Mucosa of stomach (tissue), 1 donor: ENCODE measurements at regions not wholly inside any gene's neighbourhood (a gene's known extent, or its start where the extent isn't known, plus 50 kb on each side); places are given as distances from the start of the nearest gene placed in this dataset.

Experiments used
- H3K27me3 ChIP-seq: one replicate; pipeline ENCODE4 v1.7.0; 2013; ENCODE audit warnings: mild to moderate bottlenecking, low read length; ENCODE audit not compliant: control insufficient read depth, insufficient read depth
- H3K36me3 ChIP-seq: one replicate; pipeline ENCODE4 v1.7.0; 2013; ENCODE audit warnings: low read length; ENCODE audit not compliant: control insufficient read depth, insufficient read depth
- H3K4me1 ChIP-seq: one replicate; pipeline ENCODE4 v1.7.0; 2013; ENCODE audit warnings: mild to moderate bottlenecking, low read length; ENCODE audit not compliant: control insufficient read depth, insufficient read depth
- H3K4me3 ChIP-seq: one replicate; pipeline ENCODE4 v1.7.0; 2013; ENCODE audit warnings: low read length
- H3K9ac ChIP-seq: one replicate; pipeline ENCODE4 v1.7.0; 2013; ENCODE audit warnings: mild to moderate bottlenecking, low read length, moderate library complexity
- H3K9me3 ChIP-seq: one replicate; pipeline ENCODE4 v1.7.0; 2013; ENCODE audit warnings: mild to moderate bottlenecking, low read length, moderate library complexity; ENCODE audit not compliant: control insufficient read depth
- donor health status: Pancreatic carcinoma.

DNA sequence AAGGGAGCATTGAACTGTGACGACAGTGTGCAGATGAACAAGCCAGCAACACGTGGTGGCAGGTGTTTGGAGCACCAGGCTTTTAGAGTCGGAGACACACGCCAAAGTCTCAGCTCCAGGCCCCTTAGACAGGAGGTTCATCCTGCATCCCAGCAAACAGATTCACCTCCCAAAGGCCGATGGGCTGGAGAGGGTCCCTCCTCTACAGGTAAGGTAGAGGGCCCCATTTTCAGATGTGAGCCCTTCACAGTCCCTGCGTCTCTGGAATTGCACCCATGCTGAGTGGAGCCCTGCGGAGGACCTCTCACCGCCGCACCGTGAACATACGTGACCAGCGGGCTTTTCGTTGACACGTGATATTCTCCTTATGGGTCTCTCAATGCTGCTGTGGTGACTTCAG is 109.0 kb upstream of the B3GAT1 start:
- Histone ChIP-seq H3K27me3 (no peaks in the 10 kb centered on the region), H3K9me3 (no peaks in the 10 kb centered on the region), H3K9ac (no peak overlapping the region), H3K4me3 (no peak overlapping the region), H3K4me1 (no peaks in the 10 kb centered on the region), H3K36me3 (no peaks in the 10 kb centered on the region)

- no peak overlapping the region for H3K4me3 ChIP-seq
- no peak overlapping the region for H3K9ac ChIP-seq
- no peaks in the 10 kb centered on the region for H3K36me3 ChIP-seq
- H3K4me1 ChIP-seq = no peaks in the 10 kb centered on the region
- no peaks in the 10 kb centered on the region for H3K9me3 ChIP-seq
- no peaks in the 10 kb centered on the region for H3K27me3 ChIP-seq
Observed at GRCh38 chr11:134519788-134520187, 107.7 kb upstream of the B3GAT1 start.

DNA sequence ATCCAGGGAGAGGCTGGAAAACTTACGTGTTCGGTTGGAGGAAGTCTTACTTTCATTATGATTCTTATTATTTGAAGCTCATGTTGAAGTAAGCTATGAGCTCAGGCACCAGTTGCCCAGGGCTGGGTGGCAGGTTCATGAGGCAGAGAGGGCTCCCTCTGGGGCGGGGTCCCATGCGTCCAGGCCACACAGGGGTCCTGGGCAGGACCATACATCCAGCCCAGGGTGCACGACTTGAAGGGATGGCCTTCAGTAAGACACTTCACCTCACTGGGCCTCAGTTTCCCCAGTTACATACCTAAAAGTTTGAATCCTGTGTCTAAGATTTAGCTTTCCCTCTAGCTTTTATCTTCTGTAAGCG is 107.3 kb upstream of the B3GAT1 start:
- no peaks in the 10 kb centered on the region for H3K27me3 ChIP-seq
- H3K4me1 ChIP-seq = no peaks in the 10 kb centered on the region
- no peak overlapping the region for H3K4me3 ChIP-seq
- no peaks in the 10 kb centered on the region for H3K9me3 ChIP-seq
- no peaks in the 10 kb centered on the region for H3K36me3 ChIP-seq
- H3K9ac ChIP-seq = no peak overlapping the region

- H3K36me3 ChIP-seq = no peaks in the 10 kb centered on the region
- no peak overlapping the region for H3K9ac ChIP-seq
- no peaks in the 10 kb centered on the region for H3K9me3 ChIP-seq
- no peaks in the 10 kb centered on the region for H3K27me3 ChIP-seq
- no peaks in the 10 kb centered on the region for H3K4me1 ChIP-seq
- no peak overlapping the region for H3K4me3 ChIP-seq
Observed at GRCh38 chr11:134518616-134519389, 106.8 kb upstream of the B3GAT1 start.

- no peaks in the 10 kb centered on the region for H3K4me1 ChIP-seq
- H3K9me3 ChIP-seq = no peaks in the 10 kb centered on the region
- no peak overlapping the region for H3K9ac ChIP-seq
- no peaks in the 10 kb centered on the region for H3K27me3 ChIP-seq
- no peaks in the 10 kb centered on the region for H3K36me3 ChIP-seq
- H3K4me3 ChIP-seq = no peak overlapping the region
Observed at GRCh38 chr11:134517621-134518293, 105.7 kb upstream of the B3GAT1 start.

GRCh38 chr11:134517115-134517514 is 105.1 kb upstream of the B3GAT1 start:
- Histone ChIP-seq H3K36me3 (no peaks in the 10 kb centered on the region), H3K9me3 (no peaks in the 10 kb centered on the region), H3K27me3 (no peaks in the 10 kb centered on the region), H3K4me3 (no peak overlapping the region), H3K9ac (no peak overlapping the region), H3K4me1 (no peaks in the 10 kb centered on the region)

DNA sequence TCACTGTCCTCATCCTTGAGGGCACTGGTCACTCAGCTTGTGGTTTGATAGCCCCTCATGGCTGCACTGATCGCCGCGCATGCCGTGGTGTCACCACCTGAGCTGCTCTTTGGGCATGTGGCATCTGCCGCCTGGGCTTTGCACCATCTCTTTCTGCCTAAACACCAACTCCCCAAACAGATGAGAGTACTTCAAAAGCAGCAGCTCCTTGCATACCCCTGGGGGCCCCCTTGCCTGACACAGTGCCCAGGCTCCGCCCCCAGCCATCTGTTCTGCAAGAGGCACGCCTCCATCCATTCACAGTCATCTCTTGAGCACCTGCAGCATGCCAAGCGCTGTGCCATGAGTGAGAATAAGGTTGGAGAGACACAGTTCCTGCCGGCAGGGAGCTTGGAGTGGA is 104.5 kb upstream of the B3GAT1 start:
- no peaks in the 10 kb centered on the region for H3K4me1 ChIP-seq
- H3K9me3 ChIP-seq = no peaks in the 10 kb centered on the region
- no peaks in the 10 kb centered on the region for H3K36me3 ChIP-seq
- no peak overlapping the region for H3K9ac ChIP-seq
- no peak overlapping the region for H3K4me3 ChIP-seq
- H3K27me3 ChIP-seq = no peaks in the 10 kb centered on the region

DNA sequence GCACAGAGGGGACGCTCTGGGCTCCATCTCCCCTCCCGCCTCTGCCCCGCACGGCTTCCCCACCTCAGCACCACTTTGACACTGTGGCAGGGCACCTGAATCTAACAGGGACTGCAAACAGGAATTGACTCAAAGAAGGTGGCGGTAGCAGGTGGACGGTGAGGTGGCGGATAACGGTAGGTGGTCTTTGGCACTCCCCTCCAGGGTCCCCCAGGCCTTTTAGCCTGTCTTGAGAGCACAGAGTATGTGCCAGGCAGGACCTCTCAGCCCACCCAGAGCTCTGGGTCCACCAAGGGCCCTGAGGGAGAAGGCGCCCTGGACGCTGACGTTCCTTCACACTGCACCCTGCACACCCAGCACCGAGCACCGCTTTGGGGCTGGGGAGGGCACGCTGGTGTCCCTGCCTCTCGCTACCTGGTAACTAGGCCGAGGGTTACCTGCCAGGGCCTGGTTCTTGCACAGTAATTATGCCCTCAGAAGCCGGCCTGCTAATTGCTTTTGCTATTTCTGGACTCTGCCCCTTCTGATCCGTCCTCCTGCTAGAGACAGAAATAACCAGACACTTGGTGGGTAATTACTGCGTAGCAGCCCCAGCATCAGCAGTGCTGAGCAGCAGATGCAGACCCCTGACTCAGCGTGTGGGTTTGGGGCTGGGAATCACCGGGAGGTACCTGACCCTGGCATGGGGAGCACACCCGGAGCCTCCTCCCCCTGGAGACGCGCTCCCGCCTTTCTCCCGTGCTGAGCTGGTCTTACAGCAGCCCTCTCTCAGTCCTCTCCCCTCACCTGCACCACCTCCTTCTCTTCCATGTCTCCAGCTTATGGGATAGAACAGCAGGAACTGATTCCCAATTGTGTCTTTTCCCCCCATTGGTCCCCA is 103.3 kb upstream of the B3GAT1 start:
- H3K4me1 ChIP-seq = no peaks in the 10 kb centered on the region
- H3K4me3 ChIP-seq = no peak overlapping the region
- no peaks in the 10 kb centered on the region for H3K9me3 ChIP-seq
- H3K36me3 ChIP-seq = no peaks in the 10 kb centered on the region
- H3K9ac ChIP-seq = no peak overlapping the region
- H3K27me3 ChIP-seq = no peaks in the 10 kb centered on the region

- no peaks in the 10 kb centered on the region for H3K9me3 ChIP-seq
- H3K4me3 ChIP-seq = no peak overlapping the region
- H3K27me3 ChIP-seq = no peaks in the 10 kb centered on the region
- no peaks in the 10 kb centered on the region for H3K36me3 ChIP-seq
- no peak overlapping the region for H3K9ac ChIP-seq
- H3K4me1 ChIP-seq = no peaks in the 10 kb centered on the region
Observed at GRCh38 chr11:134514354-134514951, 102.4 kb upstream of the B3GAT1 start.

DNA sequence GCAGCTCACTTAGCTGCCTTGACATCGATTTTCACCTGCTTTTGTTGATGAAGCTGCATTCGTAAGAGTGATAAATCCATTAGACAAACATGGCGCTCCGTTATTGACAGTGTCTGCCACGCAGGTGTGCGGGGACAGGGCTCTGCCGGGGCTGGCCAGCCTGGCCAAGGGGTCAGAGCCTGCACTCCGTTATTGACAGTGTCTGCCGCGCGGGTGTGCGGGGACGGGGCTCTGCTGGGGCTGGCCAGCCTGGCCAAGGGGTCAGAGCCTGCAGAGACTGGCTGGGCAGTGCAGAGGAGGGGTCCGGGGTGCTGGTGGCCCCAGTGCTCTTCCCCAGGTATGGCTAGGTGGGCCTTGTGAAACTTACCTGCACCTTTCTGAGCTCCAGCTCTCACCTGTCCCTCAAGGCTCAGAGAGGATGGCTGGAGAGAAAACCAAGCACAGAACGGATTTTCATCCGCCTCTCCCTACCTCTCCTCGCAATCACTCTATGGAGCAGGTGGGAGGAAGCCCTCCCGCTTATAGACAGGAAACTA is 101.6 kb upstream of the B3GAT1 start:
- Histone ChIP-seq H3K9ac (no peak overlapping the region), H3K4me1 (no peaks in the 10 kb centered on the region), H3K27me3 (no peaks in the 10 kb centered on the region), H3K36me3 (no peaks in the 10 kb centered on the region), H3K9me3 (no peaks in the 10 kb centered on the region), H3K4me3 (no peak overlapping the region)

DNA sequence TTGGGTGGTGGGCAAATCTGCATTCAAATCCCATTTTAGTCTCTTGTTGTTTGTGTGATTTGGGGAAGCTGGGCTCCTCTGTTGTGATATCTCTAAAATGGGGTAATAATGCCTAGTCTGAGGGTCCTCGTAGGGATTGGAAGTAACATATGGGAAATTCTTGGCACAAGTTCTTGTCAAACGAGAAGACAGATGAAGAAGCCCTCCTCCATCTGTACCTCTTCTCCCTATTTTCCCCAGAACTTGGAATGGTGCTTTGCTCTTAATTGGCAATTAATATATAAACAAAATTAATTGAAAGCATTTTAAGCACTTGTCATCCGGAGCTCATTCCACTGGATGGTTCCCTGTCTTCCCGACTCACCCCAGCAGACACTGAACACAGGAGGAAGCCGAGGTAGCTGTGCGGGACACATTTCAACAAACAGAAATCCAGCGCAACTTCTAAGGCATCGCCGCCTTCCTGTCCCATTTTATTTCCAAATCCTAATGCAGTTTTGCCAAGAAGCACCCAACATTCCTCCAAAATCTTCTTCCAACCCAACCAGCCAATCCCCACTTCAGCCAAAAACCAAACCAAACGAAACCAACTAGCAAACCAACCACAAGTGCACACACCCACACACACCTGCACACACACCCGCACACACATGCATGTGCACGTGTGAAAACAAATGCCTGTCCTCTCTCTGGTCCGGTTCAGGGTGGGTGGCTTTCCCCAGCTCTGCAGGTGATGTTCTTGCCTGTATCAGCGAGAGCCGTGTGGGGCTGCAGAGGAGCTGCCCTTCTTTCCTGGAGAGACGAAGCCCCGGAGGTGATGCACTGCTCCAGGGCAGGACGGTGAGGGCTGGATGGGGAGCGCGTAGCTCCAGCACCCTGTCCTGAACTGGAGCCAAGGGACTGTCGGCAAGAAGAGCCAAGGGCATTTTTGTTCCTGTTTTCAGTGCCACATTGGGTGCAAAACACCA is 100.8 kb upstream of the B3GAT1 start:
- Histone ChIP-seq H3K27me3 (no peaks in the 10 kb centered on the region), H3K9me3 (no peaks in the 10 kb centered on the region), H3K36me3 (no peaks in the 10 kb centered on the region), H3K4me1 (no peaks in the 10 kb centered on the region), H3K4me3 (no peak overlapping the region), H3K9ac (no peak overlapping the region)
